Esophagus muscularis mucosa (tissue), 4 donors: ENCODE measurements at regions not wholly inside any gene's neighbourhood (a gene's known extent, or its start where the extent isn't known, plus 50 kb on each side); places are given as distances from the start of the nearest gene placed in this dataset.

Experiments
- DNase-seq: peaks from one replicate; pipeline ENCODE4 v3.0.0-alpha.2; 2017; ENCODE audit errors: extremely low spot score
- H3K27ac ChIP-seq, 4 donors: fragments of 200-600 bp; sonication (generic); replicated peaks in 1 of 4; 1 replicate in 3 of 4; 2 replicates in 1 of 4; pipeline ENCODE4 v1.5.1; 2016 to 2019; ENCODE audit warnings: mild to moderate bottlenecking in 1 of 4
- H3K27me3 ChIP-seq, 4 donors: fragments of 200-600 bp; sonication (generic); one replicate each; pipeline versions ENCODE4 v1.5.1 to v1.6.0; 2016 to 2019
- H3K36me3 ChIP-seq, 4 donors: fragments of 200-600 bp; sonication (generic); one replicate each; pipeline ENCODE4 v1.5.1; 2016 to 2019
- H3K4me1 ChIP-seq, 4 donors: fragments of 200-600 bp; sonication (generic); one replicate each; pipeline ENCODE4 v1.5.1; 2016 to 2019
- H3K4me3 ChIP-seq, 4 donors: fragments of 200-600 bp; sonication (generic); 1 replicate in 2 of 4; 2 replicates in 2 of 4; pipeline ENCODE4 v1.5.1; 2016 to 2019; ENCODE audit warnings: mild to moderate bottlenecking in 4 of 4, moderate library complexity in 1 of 4
- H3K9me3 ChIP-seq, 4 donors: fragments of 200-600 bp; sonication (generic); 1 replicate in 3 of 4; 2 replicates in 1 of 4; pipeline ENCODE4 v1.5.1; 2016 to 2019
- EP300 ChIP-seq: sonication (generic); formaldehyde crosslinking; IDR thresholded peaks from one replicate; pipeline ENCODE4 v1.6.1; 2017; ENCODE audit warnings: antibody characterized with exemption
- POLR2A ChIP-seq: fragments of 450-650 bp; IDR thresholded peaks from one replicate; pipeline ENCODE4 v1.6.1; 2017; ENCODE audit warnings: antibody characterized with exemption, moderate library complexity, mild to moderate bottlenecking, low read depth
- POLR2AphosphoS5 ChIP-seq, 2 donors: sonication (generic); formaldehyde crosslinking; IDR thresholded peaks; one replicate each; pipeline ENCODE4 v1.6.1; 2017; ENCODE audit warnings: antibody characterized with exemption in 2 of 2
- WGBS: methylation state at CpG from one replicate; pipeline ENCODE4 v1.1.5; 2018; 5-methylcytosine and 5-hydroxymethylcytosine counted together
- intact Hi-C: fragments of 100-400 bp; cut with DNase I; formaldehyde crosslinking; loops from one replicate; pipeline ENCODE4 v1.15.1; 2023
- TF ChIP-seq, protein P1 (sequence below), 3 experiments: fragments of 200-600 bp in 2 of 3; fragments of 450-650 bp in 1 of 3; sonication (generic) in 2 of 3; IDR thresholded peaks; one replicate each; pipeline ENCODE4 v1.5.1; 2017 to 2019; ENCODE audit warnings: antibody characterized with exemption in 3 of 3, mild to moderate bottlenecking in 2 of 3, moderate library complexity in 1 of 3

DNA sequence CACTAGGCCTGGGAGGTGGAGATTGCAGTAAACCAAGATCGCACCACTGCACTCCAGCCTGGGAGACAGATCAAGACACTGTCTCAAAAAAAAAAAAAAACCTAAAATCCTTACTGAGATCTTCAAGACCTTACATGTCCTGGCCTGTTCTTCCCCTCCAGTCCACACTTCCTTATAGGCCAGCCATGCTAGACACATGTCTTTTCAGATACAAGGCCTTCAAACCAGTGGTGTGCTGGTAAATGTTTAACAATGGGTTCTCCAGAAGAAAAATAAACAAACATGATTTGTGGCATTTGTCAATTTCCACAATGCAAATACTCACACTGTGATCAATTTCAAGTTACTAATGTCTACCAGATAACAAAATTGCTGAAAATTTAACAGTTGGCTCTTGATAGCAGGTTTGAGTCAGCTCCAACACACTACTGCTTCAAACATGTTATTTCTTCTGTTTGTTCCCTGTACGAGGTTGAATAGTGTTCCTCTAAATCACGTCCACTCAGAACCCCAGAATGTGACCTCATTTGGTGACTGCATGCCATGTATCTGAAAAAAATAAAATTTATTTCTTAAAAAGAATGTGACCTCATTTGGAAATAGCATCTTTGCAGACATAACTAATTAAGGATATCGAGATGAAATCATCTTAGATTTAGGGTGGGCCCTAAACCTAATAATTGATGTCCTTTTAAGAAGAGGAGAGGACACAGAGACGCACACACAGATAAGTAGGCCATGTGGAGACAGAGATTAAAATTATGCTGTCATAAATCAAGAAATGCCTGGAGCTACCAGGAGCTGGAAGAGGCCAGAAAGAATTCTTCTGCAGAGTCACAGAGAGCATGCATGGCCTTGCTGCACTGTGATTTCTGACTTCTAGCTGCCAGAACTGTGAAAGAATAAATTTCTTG is 144.4 kb downstream of the ZNF674 start:
- DNase-seq, result no peak
- no peaks in the 10 kb centered on the region for H3K36me3 ChIP-seq
- no peak overlapping the region for H3K4me3 ChIP-seq
- intact Hi-C loops, result loop anchor here (10.0 kb wide), 2 partner anchors 886 to 1076 kb away; no protein-coding TSS in a partner anchor
- H3K9me3 ChIP-seq, result no peaks in the 10 kb centered on the region
- H3K27me3 ChIP-seq, result no peaks in the 10 kb centered on the region
- no peaks in the 10 kb centered on the region for H3K4me1 ChIP-seq
- no peak for TF ChIP-seq EP300
- TF ChIP-seq POLR2A, result no peak
- no peak for TF ChIP-seq POLR2AphosphoS5 (IDR thresholded peaks at IDR 0.05)
- TF ChIP-seq, protein P1, sequence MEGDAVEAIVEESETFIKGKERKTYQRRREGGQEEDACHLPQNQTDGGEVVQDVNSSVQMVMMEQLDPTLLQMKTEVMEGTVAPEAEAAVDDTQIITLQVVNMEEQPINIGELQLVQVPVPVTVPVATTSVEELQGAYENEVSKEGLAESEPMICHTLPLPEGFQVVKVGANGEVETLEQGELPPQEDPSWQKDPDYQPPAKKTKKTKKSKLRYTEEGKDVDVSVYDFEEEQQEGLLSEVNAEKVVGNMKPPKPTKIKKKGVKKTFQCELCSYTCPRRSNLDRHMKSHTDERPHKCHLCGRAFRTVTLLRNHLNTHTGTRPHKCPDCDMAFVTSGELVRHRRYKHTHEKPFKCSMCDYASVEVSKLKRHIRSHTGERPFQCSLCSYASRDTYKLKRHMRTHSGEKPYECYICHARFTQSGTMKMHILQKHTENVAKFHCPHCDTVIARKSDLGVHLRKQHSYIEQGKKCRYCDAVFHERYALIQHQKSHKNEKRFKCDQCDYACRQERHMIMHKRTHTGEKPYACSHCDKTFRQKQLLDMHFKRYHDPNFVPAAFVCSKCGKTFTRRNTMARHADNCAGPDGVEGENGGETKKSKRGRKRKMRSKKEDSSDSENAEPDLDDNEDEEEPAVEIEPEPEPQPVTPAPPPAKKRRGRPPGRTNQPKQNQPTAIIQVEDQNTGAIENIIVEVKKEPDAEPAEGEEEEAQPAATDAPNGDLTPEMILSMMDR (IDR thresholded peaks at IDR 0.05), result no peak
- no peak overlapping the region for H3K27ac ChIP-seq
- WGBS, result 76% methylated on average over 5 of the region's 5 CpGs

DNA sequence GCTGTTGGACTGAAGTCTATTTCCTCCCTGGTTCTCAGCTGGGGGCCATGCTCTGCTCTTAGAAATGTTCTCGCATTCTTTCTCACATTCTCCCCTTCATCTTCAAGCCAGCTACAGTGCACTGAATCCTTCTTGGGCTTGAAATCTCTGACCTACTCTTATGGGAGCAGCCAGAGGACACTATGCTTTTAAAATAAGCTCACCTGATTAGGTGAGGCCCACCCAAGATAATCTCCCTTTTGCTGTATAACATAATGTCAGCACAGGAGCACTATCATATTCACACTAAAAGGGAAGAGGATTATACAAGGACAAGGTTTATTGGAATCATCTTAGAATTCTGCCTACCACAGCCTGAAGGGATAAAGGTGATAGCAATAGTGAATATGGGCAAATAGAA is 146.3 kb downstream of the ZNF674 start:
- Histone ChIP-seq H3K36me3 (no peaks in the 10 kb centered on the region), H3K4me1 (no peaks in the 10 kb centered on the region), H3K4me3 (no peak overlapping the region), H3K9me3 (no peaks in the 10 kb centered on the region), H3K27ac (no peak overlapping the region), H3K27me3 (no peaks in the 10 kb centered on the region)
- intact Hi-C loops, result no loop called here
- 94% methylated on average over 1 of the region's 1 CpG for WGBS
- DNase-seq, result no peak
- TF ChIP-seq POLR2AphosphoS5 (IDR thresholded peaks at IDR 0.05) (no peak), POLR2A (no peak), EP300 (no peak)
- TF ChIP-seq, protein P1 (IDR thresholded peaks at IDR 0.05), result no peak

DNA sequence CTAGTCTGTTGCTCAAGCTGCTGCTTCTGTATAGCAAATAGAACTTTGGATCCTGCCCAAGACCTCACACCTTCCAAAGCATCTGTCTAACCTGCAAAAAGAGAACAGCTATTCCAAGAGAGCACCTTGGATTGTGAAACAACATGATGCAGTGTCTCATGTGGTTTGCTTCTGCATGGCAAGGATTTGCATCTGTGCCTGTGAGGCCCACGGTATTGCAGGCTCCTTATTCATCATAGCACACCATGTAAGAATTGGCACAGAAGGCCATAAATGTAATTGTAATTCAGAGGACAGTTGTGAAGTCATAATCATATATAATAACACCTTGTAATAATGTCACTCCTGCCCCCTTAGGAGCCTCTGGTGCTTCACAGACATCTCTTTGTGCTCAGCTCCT is 147.1 kb downstream of the ZNF674 start:
- no peaks in the 10 kb centered on the region for H3K36me3 ChIP-seq
- no peak for DNase-seq
- H3K27me3 ChIP-seq, result no peaks in the 10 kb centered on the region
- TF ChIP-seq, protein P1 (IDR thresholded peaks at IDR 0.05), result no peak
- TF ChIP-seq EP300, result no peak
- no peak for TF ChIP-seq POLR2AphosphoS5 (IDR thresholded peaks at IDR 0.05)
- TF ChIP-seq POLR2A, result no peak
- H3K4me1 ChIP-seq, result no peaks in the 10 kb centered on the region
- intact Hi-C loops, result no loop called here
- H3K9me3 ChIP-seq, result no peaks in the 10 kb centered on the region
- WGBS, result 60% methylated on average over 1 of the region's 1 CpG
- no peak overlapping the region for H3K4me3 ChIP-seq
- no peak overlapping the region for H3K27ac ChIP-seq

DNA sequence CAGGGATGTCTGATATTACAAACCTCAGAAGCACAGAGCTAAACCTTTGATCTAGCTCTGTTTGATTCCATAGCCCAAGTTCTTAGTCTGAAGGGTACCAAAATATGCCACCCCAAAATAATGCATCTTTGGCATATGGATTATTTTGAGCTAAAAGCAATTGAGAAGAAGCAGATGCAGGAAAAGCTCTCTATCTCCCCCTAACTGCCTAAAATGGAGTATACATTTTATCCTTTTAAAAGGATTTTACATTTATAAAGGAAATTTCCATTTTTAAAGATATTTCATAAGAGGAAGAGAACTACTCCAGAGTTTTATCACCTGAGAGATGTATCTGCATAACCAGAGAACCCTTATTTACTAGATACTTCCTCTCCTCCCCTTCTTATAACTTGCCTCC is 158.7 kb downstream of the ZNF674 start:
- DNase-seq, result no peak
- Histone ChIP-seq H3K4me3 (no peak overlapping the region), H3K27me3 (no peaks in the 10 kb centered on the region), H3K36me3 (no peaks in the 10 kb centered on the region), H3K4me1 (no peaks in the 10 kb centered on the region), H3K27ac (no peak overlapping the region), H3K9me3 (peaks cover 0 to 6% (median 0%) of the 10 kb centered on the region in 4 donors)
- TF ChIP-seq POLR2A (no peak), EP300 (no peak), POLR2AphosphoS5 (IDR thresholded peaks at IDR 0.05) (no peak)
- TF ChIP-seq, protein P1 (IDR thresholded peaks at IDR 0.05), result no peak
- intact Hi-C loops, result no loop called here
